IMR-90 (cell line): ENCODE measurements at regions not wholly inside any gene's neighbourhood (a gene's known extent, or its start where the extent isn't known, plus 50 kb on each side); places are given as distances from the start of the nearest gene placed in this dataset.

Experiments used
- ATAC-seq: fragments of 200-7000 bp; cut with Tn5 transposase; 2 replicates; pipeline ENCODE4 v1.9.1; 2020; ENCODE audit warnings: low read depth, mild to moderate bottlenecking, moderate library complexity
- BruUV-seq: library from RNA; stranded (reverse); fragments of 400-500 nt; replicated peaks from 2 replicates; lab custom pipeline; 2021; lab: Mats Ljungman, UMichigan
- CTCF ChIA-PET: fragments of 300-600 bp; formaldehyde crosslinking; extraction: SDS; loops from one replicate; lab custom pipeline; 2021; ENCODE audit warnings: antibody characterized with exemption; lab: Yijun Ruan, JAX
- POLR2A ChIA-PET: fragments of 300-600 bp; sonication (Branson Sonifier 250); formaldehyde crosslinking; loops from one replicate; lab custom pipeline; 2022; ENCODE audit warnings: antibody characterized with exemption; ENCODE audit not compliant: unreplicated experiment; lab: Charles Lee
- DNase-seq: peaks from one replicate; pipeline ENCODE4 v3.0.0; 2013
- H2AFZ ChIP-seq: replicated peaks from 2 replicates; pipeline ENCODE3; 2013; ENCODE audit warnings: low read length, mild to moderate bottlenecking; ENCODE audit not compliant: poor library complexity
- H2AK5ac ChIP-seq: 2 replicates; pipeline ENCODE4 v1.6.1; 2013; ENCODE audit warnings: low read depth, low read length, inconsistent platforms
- H2AK9ac ChIP-seq: replicated peaks from 2 replicates; pipeline ENCODE3; 2013; ENCODE audit warnings: mild to moderate bottlenecking, low read depth, low read length, moderate library complexity; ENCODE audit not compliant: poor library complexity
- H2BK120ac ChIP-seq: 2 replicates; pipeline ENCODE4 v1.6.1; 2013; ENCODE audit warnings: low read depth, low read length, inconsistent platforms
- H2BK15ac ChIP-seq: 3 replicates; pipeline ENCODE4 v1.6.1; 2013; ENCODE audit warnings: low read depth, low read length, inconsistent platforms
- H2BK20ac ChIP-seq: 2 replicates; pipeline ENCODE4 v1.6.1; 2013; ENCODE audit warnings: low read depth, mild to moderate bottlenecking, inconsistent platforms, low read length, moderate library complexity
- H2BK5ac ChIP-seq: 2 replicates; pipeline ENCODE4 v1.6.1; 2013; ENCODE audit warnings: mild to moderate bottlenecking, low read depth, low read length, inconsistent platforms; ENCODE audit not compliant: poor library complexity, severe bottlenecking
- H3K14ac ChIP-seq: replicated peaks from 2 replicates; pipeline ENCODE4 v1.6.1; 2013; ENCODE audit warnings: low read depth, low read length, inconsistent platforms
- H3K18ac ChIP-seq: 2 replicates; pipeline ENCODE4 v1.6.1; 2013; ENCODE audit warnings: low read depth, low read length, control low read depth
- H3K23ac ChIP-seq: 2 replicates; pipeline ENCODE4 v1.6.1; 2013; ENCODE audit warnings: low read depth, low read length, inconsistent platforms
- H3K27ac ChIP-seq: 2 replicates; pipeline ENCODE4 v1.5.1; 2013; ENCODE audit warnings: mild to moderate bottlenecking, control low read depth, low read length; ENCODE audit not compliant: insufficient read depth
- H3K27me3 ChIP-seq: 2 replicates; pipeline ENCODE4 v1.6.1; 2013; ENCODE audit warnings: low read length; ENCODE audit not compliant: control insufficient read depth, insufficient read depth
- H3K36me3 ChIP-seq: 2 replicates; pipeline ENCODE4 v1.6.1; 2013; ENCODE audit warnings: low read length, mixed read lengths; ENCODE audit not compliant: control insufficient read depth, insufficient read depth
- H3K4ac ChIP-seq: 2 replicates; pipeline ENCODE4 v1.6.1; 2013; ENCODE audit warnings: low read depth, low read length, inconsistent platforms
- H3K4me1 ChIP-seq: 2 replicates; pipeline ENCODE4 v1.6.1; 2013; ENCODE audit warnings: low read length, mixed read lengths; ENCODE audit not compliant: control insufficient read depth, insufficient read depth
- H3K4me2 ChIP-seq: 2 replicates; pipeline ENCODE4 v1.6.1; 2013; ENCODE audit warnings: low read depth, mild to moderate bottlenecking, control low read depth, low read length, moderate library complexity
- H3K4me3 ChIP-seq: 2 replicates; pipeline ENCODE4 v1.5.1; 2013; ENCODE audit warnings: low read depth, mild to moderate bottlenecking, control low read depth, low read length, moderate library complexity; ENCODE audit not compliant: insufficient read depth
- H3K56ac ChIP-seq: 2 replicates; pipeline ENCODE4 v1.6.1; 2013; ENCODE audit warnings: low read length, inconsistent platforms; ENCODE audit not compliant: insufficient read depth; ENCODE audit errors: extremely low read depth
- H3K79me1 ChIP-seq, 2 experiments: 2 replicates each; pipeline ENCODE4 v1.6.1; 2013; ENCODE audit warnings: low read length in 2 of 2, inconsistent platforms in 1 of 2, low read depth in 1 of 2
- H3K9ac ChIP-seq: 2 replicates; pipeline ENCODE4 v1.6.1; 2013; ENCODE audit warnings: low read depth, low read length, control low read depth
- H3K9me1 ChIP-seq: 2 replicates; pipeline ENCODE4 v1.6.1; 2013; ENCODE audit warnings: low read length, inconsistent platforms; ENCODE audit not compliant: insufficient read depth
- H3K9me3 ChIP-seq: 2 replicates; pipeline ENCODE4 v1.6.1; 2013; ENCODE audit warnings: low read length; ENCODE audit not compliant: control insufficient read depth, insufficient read depth
- H4K20me1 ChIP-seq: 2 replicates; pipeline ENCODE4 v1.6.1; 2013; ENCODE audit warnings: low read length, inconsistent platforms; ENCODE audit not compliant: insufficient read depth
- H4K5ac ChIP-seq: 2 replicates; pipeline ENCODE4 v1.6.1; 2013; ENCODE audit warnings: mild to moderate bottlenecking, low read depth, low read length, control low read depth
- H4K8ac ChIP-seq, 2 experiments: 2 replicates each; pipeline ENCODE4 v1.6.1; 2013; ENCODE audit warnings: low read depth in 2 of 2, low read length in 2 of 2, control low read depth in 1 of 2, inconsistent platforms in 1 of 2
- H4K91ac ChIP-seq: 2 replicates; pipeline ENCODE4 v1.6.1; 2013; ENCODE audit warnings: low read depth, low read length, inconsistent platforms; ENCODE audit not compliant: insufficient read depth
- BHLHE40 ChIP-seq: fragments of 150-350 bp; IDR thresholded peaks from 2 replicates; pipeline ENCODE4 v1.6.1; 2016; ENCODE audit warnings: mild to moderate bottlenecking, low read depth, low read length
- CHD1 ChIP-seq: IDR thresholded peaks from 2 replicates; pipeline ENCODE4 v1.6.1; 2012; ENCODE audit warnings: low read depth, low read length, improper control_type of control experiment
- MAFK ChIP-seq: IDR thresholded peaks from 2 replicates; pipeline ENCODE4 v1.6.1; 2012; ENCODE audit warnings: low read depth, low read length, improper control_type of control experiment
- MAZ ChIP-seq: IDR thresholded peaks from 2 replicates; pipeline ENCODE4 v1.6.1; 2012; ENCODE audit warnings: low read depth, mild to moderate bottlenecking, low read length, improper control_type of control experiment, moderate library complexity, borderline replicate concordance
- MXI1 ChIP-seq: IDR thresholded peaks from 2 replicates; pipeline ENCODE4 v1.6.1; 2012; ENCODE audit warnings: low read depth, mild to moderate bottlenecking, low read length, moderate library complexity, borderline replicate concordance
- POLR2A ChIP-seq: IDR thresholded peaks from 2 replicates; pipeline ENCODE4 v1.6.1; 2012; ENCODE audit warnings: mild to moderate bottlenecking, low read depth, low read length
- RFX5 ChIP-seq: IDR thresholded peaks from 2 replicates; pipeline ENCODE4 v1.8.0; 2012; ENCODE audit warnings: low read depth, mild to moderate bottlenecking, low read length, moderate library complexity
- SMC3 ChIP-seq: fragments of 150-350 bp; IDR thresholded peaks from 2 replicates; pipeline ENCODE4 v1.6.1; 2016; ENCODE audit warnings: low read depth, mild to moderate bottlenecking, antibody characterized with exemption, low read length, moderate library complexity
- USF2 ChIP-seq: fragments of 150-350 bp; IDR thresholded peaks from 2 replicates; pipeline ENCODE4 v1.6.1; 2017; ENCODE audit warnings: mild to moderate bottlenecking, antibody characterized with exemption, low read length, low read depth
- WGBS, 2 experiments: methylation state at CpG; one replicate each; pipeline versions ENCODE4 v1.1.5 to v1.1.7; 2013; ENCODE audit warnings: missing lambda C conversion rate in 2 of 2; ENCODE audit not compliant: insufficient read length in 1 of 2; ENCODE audit errors: extremely low coverage in 2 of 2; 5-methylcytosine and 5-hydroxymethylcytosine counted together
- dilution Hi-C: fragments of 300-500 bp; cut with HindIII; formaldehyde crosslinking; loops from one replicate; pipeline ENCODE4 v1.14.3; 2018; ENCODE audit warnings: low sequenced_read_pairs; ENCODE audit not compliant: unreplicated experiment
- in situ Hi-C: fragments of 300-500 bp; cut with MboI; formaldehyde crosslinking; loops from 3 replicates; pipeline ENCODE4 v1.14.3; 2019; ENCODE audit warnings: low sequenced_read_pairs, inconsistent platforms, mixed read lengths
- intact Hi-C: fragments of 100-400 bp; cut with micrococcal nuclease; formaldehyde crosslinking; loops from 2 replicates; pipeline ENCODE4 v1.10.0; 2022
- TF ChIP-seq, protein P1 (sequence below): conservative IDR thresholded peaks from 2 replicates; pipeline ENCODE4 v1.5.1; 2012; ENCODE audit warnings: mild to moderate bottlenecking, low read depth, low read length, improper control_type of control experiment

- ATAC-seq, result peak; percentile 69
These were observed 108.5 kb upstream of the C1QTNF9B start for GRCh38 chr13:24005755-24006281.

More at GRCh38 chr13:24005755-24006281, 108.5 kb upstream of the C1QTNF9B start:
- intact Hi-C loops, result loop anchor here (5.0 kb wide), 1 partner anchor 79 kb away; no protein-coding TSS in a partner anchor
- H2BK15ac ChIP-seq, result no peak overlapping the region
- no peaks in the 10 kb centered on the region for H3K36me3 ChIP-seq
- in situ Hi-C loops, result no loop called here
- H3K23ac ChIP-seq, result no peak overlapping the region
- no peak overlapping the region for H4K5ac ChIP-seq
- no peak overlapping the region for H3K56ac ChIP-seq
- no peak overlapping the region; the same call in 1 of the 2 replicates for H2AK5ac ChIP-seq
- H3K9ac ChIP-seq, result no peak overlapping the region
- no peak for DNase-seq
- H2BK20ac ChIP-seq, result no peak overlapping the region
- no peak overlapping the region for H3K4me2 ChIP-seq
- H3K9me3 ChIP-seq, result no peaks in the 10 kb centered on the region
- no peak overlapping the region for H2AK9ac ChIP-seq
- BruUV-seq, result no TSS peak
- H3K79me1 ChIP-seq, result no peaks in the 10 kb centered on the region
- TF ChIP-seq, protein P1, sequence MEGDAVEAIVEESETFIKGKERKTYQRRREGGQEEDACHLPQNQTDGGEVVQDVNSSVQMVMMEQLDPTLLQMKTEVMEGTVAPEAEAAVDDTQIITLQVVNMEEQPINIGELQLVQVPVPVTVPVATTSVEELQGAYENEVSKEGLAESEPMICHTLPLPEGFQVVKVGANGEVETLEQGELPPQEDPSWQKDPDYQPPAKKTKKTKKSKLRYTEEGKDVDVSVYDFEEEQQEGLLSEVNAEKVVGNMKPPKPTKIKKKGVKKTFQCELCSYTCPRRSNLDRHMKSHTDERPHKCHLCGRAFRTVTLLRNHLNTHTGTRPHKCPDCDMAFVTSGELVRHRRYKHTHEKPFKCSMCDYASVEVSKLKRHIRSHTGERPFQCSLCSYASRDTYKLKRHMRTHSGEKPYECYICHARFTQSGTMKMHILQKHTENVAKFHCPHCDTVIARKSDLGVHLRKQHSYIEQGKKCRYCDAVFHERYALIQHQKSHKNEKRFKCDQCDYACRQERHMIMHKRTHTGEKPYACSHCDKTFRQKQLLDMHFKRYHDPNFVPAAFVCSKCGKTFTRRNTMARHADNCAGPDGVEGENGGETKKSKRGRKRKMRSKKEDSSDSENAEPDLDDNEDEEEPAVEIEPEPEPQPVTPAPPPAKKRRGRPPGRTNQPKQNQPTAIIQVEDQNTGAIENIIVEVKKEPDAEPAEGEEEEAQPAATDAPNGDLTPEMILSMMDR, result no peak
- TF ChIP-seq CHD1 (no peak), MXI1 (no peak), USF2 (no peak), RFX5 (no peak), SMC3 (no peak), MAZ (no peak), POLR2A (no peak), MAFK (no peak), BHLHE40 (no peak)
- no peak overlapping the region for H4K8ac ChIP-seq
- H3K14ac ChIP-seq, result 0 out of 2 replicates have a peak overlapping the region, but pooled peaks have one; percentile 8
- ChIA-PET POLR2A (no interaction called here), CTCF (interaction anchor here (0.8 kb wide), 1 partner anchor 223 kb away, joined by 3 read pairs; no protein-coding TSS in a partner anchor)
- H3K18ac ChIP-seq, result no peak overlapping the region
- dilution Hi-C loops, result no loop called here
- 0 out of 2 replicates have a peak overlapping the region, but pooled peaks have one; percentile 22 for H3K4ac ChIP-seq
- peaks cover 9% of the 10 kb centered on the region for H3K9me1 ChIP-seq
- H2BK120ac ChIP-seq, result no peak overlapping the region
- H4K20me1 ChIP-seq, result no peaks in the 10 kb centered on the region
- no peaks in the 10 kb centered on the region for H3K27me3 ChIP-seq
- H2BK5ac ChIP-seq, result no peak overlapping the region
- peak overlapping the region; percentile 28 for H2AFZ ChIP-seq
- no peak overlapping the region for H3K27ac ChIP-seq
- peaks cover 12% of the 10 kb centered on the region for H3K4me1 ChIP-seq
- H4K91ac ChIP-seq, result no peak overlapping the region; the same call in 1 of the 2 replicates
- H3K4me3 ChIP-seq, result no peak overlapping the region
- 27% methylated on average over 3 of the region's 4 CpGs; no CpG with 5 or more reads in 1 of the 2 experiments for WGBS, 2 experiments
